Muscle of leg (tissue), 3 donors: ENCODE measurements at regions not wholly inside any gene's neighbourhood (a gene's known extent, or its start where the extent isn't known, plus 50 kb on each side); places are given as distances from the start of the nearest gene placed in this dataset.

Source experiments
- DNase-seq: peaks from one replicate; pipeline ENCODE4 v3.0.0; 2013
- H3K27ac ChIP-seq: one replicate; pipeline ENCODE4 v1.5.1; 2013; ENCODE audit warnings: mild to moderate bottlenecking, low read length, control low read depth
- H3K27me3 ChIP-seq: one replicate; pipeline ENCODE4 v1.6.1; 2013; ENCODE audit warnings: low read length; ENCODE audit not compliant: control insufficient read depth, insufficient read depth
- H3K36me3 ChIP-seq: one replicate; pipeline ENCODE4 v1.6.1; 2013; ENCODE audit warnings: low read length; ENCODE audit not compliant: control insufficient read depth, insufficient read depth
- H3K4me1 ChIP-seq: one replicate; pipeline ENCODE4 v1.6.1; 2013; ENCODE audit warnings: low read length; ENCODE audit not compliant: control insufficient read depth, insufficient read depth
- H3K4me3 ChIP-seq: one replicate; pipeline ENCODE4 v1.5.1; 2013; ENCODE audit warnings: low read length, control low read depth
- H3K9me3 ChIP-seq: replicated peaks from 2 replicates; pipeline ENCODE4 v1.6.1; 2013; ENCODE audit warnings: low read depth, low read length; ENCODE audit not compliant: control insufficient read depth
- WGBS: methylation state at CpG from one replicate; pipeline ENCODE4 v1.1.5; 2013; ENCODE audit warnings: missing lambda C conversion rate; ENCODE audit not compliant: insufficient coverage; 5-methylcytosine and 5-hydroxymethylcytosine counted together

DNA sequence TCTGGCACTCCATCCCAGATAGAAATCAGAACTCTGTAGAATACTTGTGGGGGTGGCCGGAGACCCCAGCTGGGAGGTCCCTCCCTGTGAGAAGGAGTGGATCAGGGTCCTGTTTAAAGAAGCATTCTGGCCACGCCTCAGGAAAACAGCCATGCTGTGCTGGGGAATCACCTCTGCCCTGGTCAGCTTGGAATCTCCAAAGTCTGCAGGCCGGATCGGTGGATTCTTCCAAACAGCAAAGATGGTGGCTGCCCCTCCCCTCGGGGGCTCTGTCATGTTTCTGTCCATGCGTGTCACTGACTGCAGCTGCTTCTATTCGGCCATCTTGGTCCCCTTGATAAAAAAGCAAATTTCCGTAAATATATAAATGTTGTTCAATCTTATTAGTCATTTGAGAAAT, 365.9 kb downstream of the JRKL start:
- Histone ChIP-seq H3K27ac (no peak overlapping the region), H3K36me3 (no peaks in the 10 kb centered on the region), H3K4me1 (no peaks in the 10 kb centered on the region), H3K9me3 (no peaks in the 10 kb centered on the region), H3K27me3 (no peaks in the 10 kb centered on the region), H3K4me3 (no peak overlapping the region)
- no peak for DNase-seq
- 86% methylated on average over 4 of the region's 8 CpGs for WGBS

DNA sequence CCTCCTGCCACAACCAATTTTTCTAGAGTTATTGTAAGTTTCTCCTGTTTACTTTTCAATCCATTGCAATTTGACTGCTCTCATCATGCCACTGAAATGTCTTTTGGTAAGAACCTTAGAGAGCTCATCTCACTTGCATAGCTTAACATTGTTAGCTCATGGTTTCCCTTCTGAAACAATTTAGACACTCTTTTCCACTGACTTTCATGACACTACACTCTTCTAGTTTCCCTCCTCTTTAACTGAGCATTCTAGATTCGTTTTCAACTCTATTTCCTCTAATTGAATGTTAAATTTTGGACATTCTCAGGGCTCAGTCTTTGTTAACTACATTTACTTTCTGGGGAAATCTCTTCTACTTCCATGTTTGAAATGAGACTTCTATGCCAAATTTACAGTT, 369.1 kb downstream of the JRKL start:
- H3K4me1 ChIP-seq, result no peaks in the 10 kb centered on the region
- WGBS, result no CpG with 5 or more reads among the region's 1 CpG
- DNase-seq, result no peak
- H3K27ac ChIP-seq, result no peak overlapping the region
- H3K9me3 ChIP-seq, result no peaks in the 10 kb centered on the region
- H3K36me3 ChIP-seq, result no peaks in the 10 kb centered on the region
- no peaks in the 10 kb centered on the region for H3K27me3 ChIP-seq
- H3K4me3 ChIP-seq, result no peak overlapping the region

DNA sequence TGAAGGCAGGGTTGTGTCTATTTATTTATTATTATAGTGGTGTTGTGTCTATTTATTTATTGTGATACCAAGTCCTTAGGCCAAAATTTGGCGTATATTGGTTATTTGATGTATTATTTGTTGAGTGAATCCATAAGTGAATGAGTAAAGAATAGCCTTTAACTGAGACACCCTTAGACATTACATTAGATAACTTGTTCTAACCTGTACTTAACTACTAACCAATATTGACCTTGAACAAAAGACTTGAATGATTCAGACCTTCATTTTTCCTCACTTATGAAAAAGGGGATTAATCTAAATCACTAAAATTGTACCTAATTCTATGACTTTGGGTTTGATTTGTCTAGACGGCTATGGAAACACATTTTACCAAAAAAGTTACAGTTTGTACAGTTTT, 370.5 kb downstream of the JRKL start:
- no peak overlapping the region for H3K4me3 ChIP-seq
- WGBS, result no CpG with 5 or more reads among the region's 2 CpGs
- no peaks in the 10 kb centered on the region for H3K9me3 ChIP-seq
- H3K27ac ChIP-seq, result no peak overlapping the region
- no peaks in the 10 kb centered on the region for H3K36me3 ChIP-seq
- no peak for DNase-seq
- H3K4me1 ChIP-seq, result no peaks in the 10 kb centered on the region
- no peaks in the 10 kb centered on the region for H3K27me3 ChIP-seq

DNA sequence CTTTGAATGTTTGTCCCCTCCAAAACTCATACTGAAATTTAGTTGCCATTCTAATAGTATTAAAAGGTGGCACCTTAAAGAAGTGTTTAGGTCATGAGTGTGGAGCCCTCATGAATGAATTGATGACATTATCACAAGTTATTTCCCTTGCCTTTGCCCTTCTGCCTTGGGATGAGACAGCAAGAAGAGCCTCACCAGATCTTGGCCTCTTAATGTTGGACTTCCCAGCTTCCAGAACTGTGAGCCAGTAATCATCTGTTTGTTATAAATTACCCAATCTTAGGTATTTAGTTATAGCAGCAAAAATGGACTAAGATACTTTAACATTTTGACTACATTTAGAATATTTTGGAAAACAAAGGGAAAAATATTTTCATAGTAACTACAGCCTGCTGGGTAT, 371.0 kb downstream of the JRKL start:
- H3K27ac ChIP-seq, result no peak overlapping the region
- H3K4me1 ChIP-seq, result no peaks in the 10 kb centered on the region
- H3K4me3 ChIP-seq, result no peak overlapping the region
- no peaks in the 10 kb centered on the region for H3K9me3 ChIP-seq
- no peaks in the 10 kb centered on the region for H3K27me3 ChIP-seq
- H3K36me3 ChIP-seq, result no peaks in the 10 kb centered on the region
- DNase-seq, result no peak

DNA sequence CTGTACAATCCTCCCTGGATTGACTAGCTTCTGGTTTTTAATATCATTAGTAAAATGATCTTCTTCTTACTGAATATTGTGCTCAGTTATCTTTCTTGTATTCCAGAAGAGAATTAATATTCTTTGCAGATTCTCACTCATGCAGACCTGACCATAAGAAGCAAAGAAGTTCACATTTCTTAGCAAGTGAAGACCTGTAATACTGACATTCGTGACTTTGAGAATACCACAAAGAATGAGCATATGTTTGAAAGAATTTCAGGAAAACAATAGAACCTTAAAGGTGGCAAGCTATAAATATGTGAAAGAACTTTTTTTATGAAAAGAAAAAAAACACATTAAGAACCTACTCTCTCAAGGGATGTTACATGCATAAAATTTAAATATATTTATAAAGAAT, 371.6 kb downstream of the JRKL start:
- no CpG with 5 or more reads among the region's 1 CpG for WGBS
- no peak overlapping the region for H3K4me3 ChIP-seq
- H3K9me3 ChIP-seq, result no peaks in the 10 kb centered on the region
- no peaks in the 10 kb centered on the region for H3K4me1 ChIP-seq
- no peaks in the 10 kb centered on the region for H3K36me3 ChIP-seq
- H3K27ac ChIP-seq, result no peak overlapping the region
- DNase-seq, result no peak
- no peaks in the 10 kb centered on the region for H3K27me3 ChIP-seq

DNA sequence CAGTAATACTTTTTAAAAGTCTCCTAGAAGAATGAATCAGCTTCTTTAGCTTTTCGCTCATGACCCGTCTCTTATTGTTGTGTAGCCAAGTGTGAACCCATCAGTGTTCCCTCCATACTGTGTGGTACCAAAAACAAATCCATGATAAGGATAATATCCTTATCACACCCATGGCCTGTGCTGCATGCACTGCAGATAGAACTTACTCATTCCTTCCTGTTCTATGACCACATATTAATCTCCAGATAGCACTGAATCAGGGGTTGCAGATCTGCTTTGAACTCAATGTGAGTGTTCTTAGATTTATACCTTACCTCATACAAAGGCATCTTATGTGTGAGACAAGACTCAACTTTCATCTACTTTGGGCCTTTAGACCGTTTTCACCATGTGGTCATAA, 373.4 kb downstream of the JRKL start:
- Histone ChIP-seq H3K36me3 (no peaks in the 10 kb centered on the region), H3K27ac (no peak overlapping the region), H3K4me3 (no peak overlapping the region), H3K27me3 (no peaks in the 10 kb centered on the region), H3K9me3 (no peaks in the 10 kb centered on the region), H3K4me1 (no peaks in the 10 kb centered on the region)
- whole genome bisulfite sequencing, result 100% methylated on average over 1 of the region's 3 CpGs
- DNase-seq, result no peak

DNA sequence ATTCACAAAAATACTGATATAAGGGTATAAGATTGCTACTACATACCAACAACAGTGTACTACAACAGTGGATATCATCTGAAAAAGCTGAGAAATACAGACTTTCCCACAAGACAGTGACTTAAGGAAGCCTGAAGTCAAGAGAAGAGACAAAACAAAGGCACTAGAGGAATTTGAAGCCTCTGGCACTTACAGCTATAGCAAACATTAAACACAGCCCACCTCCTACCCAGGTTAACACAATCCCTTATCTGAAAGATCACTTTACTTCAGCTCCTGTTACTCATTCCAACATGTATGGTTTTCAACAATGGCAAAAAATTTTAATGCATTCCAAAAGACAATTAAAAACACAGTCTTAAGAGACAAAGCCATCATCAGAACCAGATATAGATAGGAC, 388.5 kb downstream of the JRKL start:
- Histone ChIP-seq H3K27me3 (no peaks in the 10 kb centered on the region), H3K9me3 (no peaks in the 10 kb centered on the region), H3K27ac (no peak overlapping the region), H3K4me3 (no peak overlapping the region), H3K4me1 (no peaks in the 10 kb centered on the region), H3K36me3 (no peaks in the 10 kb centered on the region)
- no peak for DNase-seq

DNA sequence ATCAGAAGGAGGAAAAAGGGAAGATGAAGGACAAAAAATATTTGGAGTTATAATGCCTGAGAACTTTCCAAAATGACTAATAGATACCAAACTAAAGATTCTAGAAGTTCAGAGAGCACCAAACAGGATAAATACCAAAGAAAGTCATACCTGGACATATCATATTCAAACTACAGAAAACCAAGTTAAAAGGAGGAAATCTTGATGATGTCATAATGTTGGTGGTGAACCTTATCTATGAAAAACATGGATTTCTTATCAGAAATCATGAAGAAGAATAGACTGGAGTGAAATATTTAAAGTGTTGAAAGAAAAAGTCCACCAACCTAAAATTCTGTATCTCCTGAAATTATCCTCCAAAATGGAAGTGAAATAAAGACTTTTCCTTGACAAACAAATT, 389.2 kb downstream of the JRKL start:
- H3K4me1 ChIP-seq, result no peaks in the 10 kb centered on the region
- H3K27me3 ChIP-seq, result no peaks in the 10 kb centered on the region
- no peak overlapping the region for H3K4me3 ChIP-seq
- H3K36me3 ChIP-seq, result no peaks in the 10 kb centered on the region
- H3K27ac ChIP-seq, result no peak overlapping the region
- H3K9me3 ChIP-seq, result no peaks in the 10 kb centered on the region
- no peak for DNase-seq

DNA sequence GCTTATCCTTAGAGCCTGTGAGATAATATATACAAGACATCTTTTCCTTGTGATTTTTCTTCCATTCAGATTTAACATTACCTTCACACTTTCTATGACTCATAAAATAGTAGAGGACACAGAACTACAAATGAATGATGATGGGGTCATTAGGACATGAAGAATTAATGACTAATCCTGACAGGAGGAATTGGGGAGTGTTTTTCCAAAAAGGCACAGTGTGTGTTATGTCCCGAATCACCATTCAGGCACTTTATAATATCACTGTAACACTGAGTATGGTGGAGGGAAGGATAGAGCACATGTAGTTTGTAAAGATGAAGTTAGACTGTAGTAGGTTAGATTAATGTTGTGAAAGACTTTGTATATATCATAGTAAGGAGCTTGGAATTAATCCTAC, 391.3 kb downstream of the JRKL start:
- H3K9me3 ChIP-seq, result no peaks in the 10 kb centered on the region
- H3K4me1 ChIP-seq, result no peaks in the 10 kb centered on the region
- no peaks in the 10 kb centered on the region for H3K27me3 ChIP-seq
- H3K27ac ChIP-seq, result no peak overlapping the region
- H3K36me3 ChIP-seq, result no peaks in the 10 kb centered on the region
- no peak overlapping the region for H3K4me3 ChIP-seq
- no peak for DNase-seq
- WGBS, result no CpG with 5 or more reads among the region's 1 CpG

DNA sequence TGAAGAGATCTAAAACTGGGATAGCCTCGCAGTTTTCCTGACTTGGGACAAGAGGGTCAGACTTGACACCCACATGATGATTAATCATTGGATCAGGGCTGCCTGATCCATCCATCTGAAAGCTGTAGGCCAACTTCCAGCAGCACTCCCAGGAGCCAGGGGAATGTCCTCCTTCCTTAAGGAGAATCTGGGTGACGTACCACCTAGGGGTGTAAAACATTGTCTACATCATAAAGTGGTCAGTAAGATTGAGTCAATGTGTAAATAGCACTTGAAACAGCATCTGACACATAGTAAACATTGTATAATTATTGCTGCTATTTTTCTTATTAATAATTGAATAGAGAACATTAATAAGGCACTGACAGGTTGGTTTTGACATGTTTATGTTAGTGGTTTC, 392.8 kb downstream of the JRKL start:
- no peak overlapping the region for H3K27ac ChIP-seq
- no peaks in the 10 kb centered on the region for H3K27me3 ChIP-seq
- H3K36me3 ChIP-seq, result no peaks in the 10 kb centered on the region
- H3K4me3 ChIP-seq, result no peak overlapping the region
- no peaks in the 10 kb centered on the region for H3K9me3 ChIP-seq
- DNase-seq, result no peak
- 100% methylated on average over 1 of the region's 2 CpGs for WGBS
- no peaks in the 10 kb centered on the region for H3K4me1 ChIP-seq

DNA sequence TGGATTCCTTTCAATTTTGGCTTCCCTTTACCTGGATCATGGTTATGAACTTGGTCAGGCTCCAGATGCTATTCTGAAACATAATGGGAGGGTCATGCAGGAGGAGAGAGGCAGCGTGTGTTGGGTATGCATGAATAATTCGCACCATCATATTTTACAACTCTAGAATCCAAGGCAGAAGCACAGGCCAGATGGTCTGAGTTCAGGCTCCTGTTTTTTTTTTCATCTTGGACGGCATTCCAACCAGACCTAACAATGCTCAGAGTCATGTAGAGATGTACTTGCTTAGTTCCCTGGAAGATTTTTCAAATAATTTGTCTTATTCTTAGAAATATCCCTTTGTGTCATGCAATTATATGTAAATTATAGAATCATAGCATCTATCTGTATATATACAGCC, 393.5 kb downstream of the JRKL start:
- Histone ChIP-seq H3K4me1 (no peaks in the 10 kb centered on the region), H3K27ac (no peak overlapping the region), H3K36me3 (no peaks in the 10 kb centered on the region), H3K4me3 (no peak overlapping the region), H3K9me3 (no peaks in the 10 kb centered on the region), H3K27me3 (no peaks in the 10 kb centered on the region)
- DNase-seq, result no peak
- no CpG with 5 or more reads among the region's 3 CpGs for WGBS
